WI38 (cell line): ENCODE measurements at regions not wholly inside any gene's neighbourhood (a gene's known extent, or its start where the extent isn't known, plus 50 kb on each side); places are given as distances from the start of the nearest gene placed in this dataset.
"Not testable (repeated sequence)": the region's sequence is repeated elsewhere in the genome, so short reads cannot be mapped to it uniquely, and the experiment has no call there.

Experiments used
- H3K4me3 ChIP-seq: 2 replicates; pipeline ENCODE4 v1.5.1; 2011; ENCODE audit warnings: low read depth, mild to moderate bottlenecking, control low read depth, low read length
- CTCF ChIP-seq: IDR thresholded peaks from 2 replicates; pipeline ENCODE4 v1.5.1; 2012; ENCODE audit warnings: low read depth, mild to moderate bottlenecking, control low read depth, low read length

GRCh38 chr9:95710446-95710845, 165.0 kb upstream of the ERCC6L2 start:
- no peak for TF ChIP-seq CTCF
- H3K4me3 ChIP-seq = no peak overlapping the region

- TF ChIP-seq CTCF = no peak
- no peak overlapping the region for H3K4me3 ChIP-seq
These were observed 178.8 kb upstream of the ERCC6L2 start for GRCh38 chr9:95696701-95697100.

- no peak for TF ChIP-seq CTCF
- no peak overlapping the region for H3K4me3 ChIP-seq
These were observed 174.7 kb upstream of the PTCH1 start for GRCh38 chr9:95691435-95691834.

- TF ChIP-seq CTCF = no peak
These were observed 172.9 kb upstream of the PTCH1 start for GRCh38 chr9:95689669-95690068.

GRCh38 chr9:95684516-95684915, 167.7 kb upstream of the PTCH1 start:
- no peak overlapping the region for H3K4me3 ChIP-seq
- TF ChIP-seq CTCF = no peak

More at GRCh38 chr9:95689669-95690068, 172.9 kb upstream of the PTCH1 start:
- H3K4me3 ChIP-seq = no peak overlapping the region

GRCh38 chr9:95680306-95680705, 163.5 kb upstream of the PTCH1 start:
- H3K4me3 ChIP-seq = not testable (repeated sequence)

GRCh38 chr9:95679874-95680273, 163.1 kb upstream of the PTCH1 start:
- TF ChIP-seq CTCF = no peak
- no peak overlapping the region for H3K4me3 ChIP-seq

- no peak overlapping the region for H3K4me3 ChIP-seq
- TF ChIP-seq CTCF = no peak
These were observed 162.0 kb upstream of the PTCH1 start for GRCh38 chr9:95678759-95679158.
